ENCODE measurements at regions not wholly inside any gene's neighbourhood (a gene's known extent, or its start where the extent isn't known, plus 50 kb on each side); places are given as distances from the start of the nearest gene placed in this dataset.
A peak's percentile ranks its signal among the peaks of the same experiment; 100 is the strongest.

DNA sequence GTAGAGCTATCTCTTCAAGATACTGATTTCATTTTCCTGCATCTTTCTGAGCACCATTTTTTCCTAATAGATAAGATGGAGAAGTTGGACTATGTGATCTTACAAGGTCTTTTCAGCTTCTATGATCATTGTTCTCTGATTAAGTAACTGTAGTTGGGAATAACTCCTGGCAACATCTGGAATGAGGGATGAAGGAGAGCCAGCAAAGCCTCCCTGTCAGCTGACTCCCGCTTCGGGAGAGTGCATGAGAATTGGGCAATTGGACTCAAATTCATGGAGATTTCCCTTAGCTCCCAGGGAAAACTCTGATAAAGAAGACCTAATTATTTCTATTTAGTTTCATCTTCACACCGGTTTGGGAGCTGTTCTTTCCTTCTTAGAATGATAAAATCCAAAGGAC lies 146.1 kb downstream of the CCDC71L start:
- CTCF ChIA-PET: no interaction called here

DNA sequence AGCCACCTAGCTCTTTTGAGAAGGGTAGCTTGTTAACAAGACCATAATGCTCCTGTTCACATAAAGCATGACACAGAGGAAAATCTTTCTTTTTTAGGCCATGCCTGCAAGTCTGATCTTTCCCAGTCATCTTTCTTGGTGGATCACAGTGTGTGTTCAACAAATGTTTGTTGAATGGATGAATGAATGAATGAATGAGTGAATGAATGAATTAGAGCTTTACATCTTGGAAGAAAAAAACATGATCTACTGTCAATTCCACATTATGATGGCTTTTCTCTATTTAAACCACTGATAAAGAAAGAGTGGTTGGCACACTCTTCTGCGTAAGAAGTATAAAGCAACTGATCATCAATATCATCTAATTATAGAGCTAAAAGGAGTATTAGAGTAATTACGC lies 148.7 kb downstream of the CCDC71L start:
- ChIA-PET CTCF (no interaction called here), POLR2A (ENCODE audit: low non-redundant PET) (no interaction called here)
- TF ChIP-seq, protein P1, sequence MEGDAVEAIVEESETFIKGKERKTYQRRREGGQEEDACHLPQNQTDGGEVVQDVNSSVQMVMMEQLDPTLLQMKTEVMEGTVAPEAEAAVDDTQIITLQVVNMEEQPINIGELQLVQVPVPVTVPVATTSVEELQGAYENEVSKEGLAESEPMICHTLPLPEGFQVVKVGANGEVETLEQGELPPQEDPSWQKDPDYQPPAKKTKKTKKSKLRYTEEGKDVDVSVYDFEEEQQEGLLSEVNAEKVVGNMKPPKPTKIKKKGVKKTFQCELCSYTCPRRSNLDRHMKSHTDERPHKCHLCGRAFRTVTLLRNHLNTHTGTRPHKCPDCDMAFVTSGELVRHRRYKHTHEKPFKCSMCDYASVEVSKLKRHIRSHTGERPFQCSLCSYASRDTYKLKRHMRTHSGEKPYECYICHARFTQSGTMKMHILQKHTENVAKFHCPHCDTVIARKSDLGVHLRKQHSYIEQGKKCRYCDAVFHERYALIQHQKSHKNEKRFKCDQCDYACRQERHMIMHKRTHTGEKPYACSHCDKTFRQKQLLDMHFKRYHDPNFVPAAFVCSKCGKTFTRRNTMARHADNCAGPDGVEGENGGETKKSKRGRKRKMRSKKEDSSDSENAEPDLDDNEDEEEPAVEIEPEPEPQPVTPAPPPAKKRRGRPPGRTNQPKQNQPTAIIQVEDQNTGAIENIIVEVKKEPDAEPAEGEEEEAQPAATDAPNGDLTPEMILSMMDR (conservative IDR thresholded peaks at IDR 0.05; ENCODE audit: low read depth, low read length): no peak
- no peak for TF ChIP-seq EZH2 (IDR thresholded peaks at IDR 0.05; ENCODE audit: borderline replicate concordance, low read depth, low read length, poor library complexity, severe bottlenecking)
- DNase-seq (ENCODE audit: low spot score): no peak
- no TSS peak for BruUV-seq (replicated peaks)
- intact Hi-C loops (cut with micrococcal nuclease; ENCODE audit: unreplicated experiment): no loop called here
- H3K27ac ChIP-seq (ENCODE audit: low read depth, low read length, poor library complexity, severe bottlenecking): no peak overlapping the region
- no peaks in the 10 kb centered on the region for H3K36me3 ChIP-seq (ENCODE audit: insufficient read depth, low read length, poor library complexity, severe bottlenecking)
- H3K4me1 ChIP-seq (ENCODE audit: insufficient read depth, low read length, poor library complexity, severe bottlenecking): no peaks in the 10 kb centered on the region
- no peak overlapping the region for H3K4me3 ChIP-seq (ENCODE audit: low read depth, low read length, poor library complexity, severe bottlenecking)
- H3K27me3 ChIP-seq (replicated peaks; ENCODE audit: insufficient read depth, low read depth, low read length, poor library complexity): peaks cover 15% of the 10 kb centered on the region
- no peaks in the 10 kb centered on the region for H3K9me3 ChIP-seq (ENCODE audit: low read depth, low read length, poor library complexity, severe bottlenecking)

More for the DNA sequence above, 146.1 kb downstream of the CCDC71L start:
- H3K9me3 ChIP-seq (ENCODE audit: low read depth, low read length, poor library complexity, severe bottlenecking): no peaks in the 10 kb centered on the region
- H3K4me1 ChIP-seq (ENCODE audit: insufficient read depth, low read length, poor library complexity, severe bottlenecking): no peaks in the 10 kb centered on the region
- intact Hi-C loops (cut with micrococcal nuclease; ENCODE audit: unreplicated experiment): no loop called here
- H3K27me3 ChIP-seq (replicated peaks; ENCODE audit: insufficient read depth, low read depth, low read length, poor library complexity): peaks cover 24% of the 10 kb centered on the region
- no peak for TF ChIP-seq EZH2 (IDR thresholded peaks at IDR 0.05; ENCODE audit: borderline replicate concordance, low read depth, low read length, poor library complexity, severe bottlenecking)
- TF ChIP-seq, protein P1 (conservative IDR thresholded peaks at IDR 0.05; ENCODE audit: low read depth, low read length): no peak
- BruUV-seq (replicated peaks): no TSS peak
- H3K36me3 ChIP-seq (ENCODE audit: insufficient read depth, low read length, poor library complexity, severe bottlenecking): no peaks in the 10 kb centered on the region
- H3K4me3 ChIP-seq (ENCODE audit: low read depth, low read length, poor library complexity, severe bottlenecking): no peak overlapping the region
- POLR2A ChIA-PET (ENCODE audit: low non-redundant PET): no interaction called here
- DNase-seq (ENCODE audit: low spot score): no peak
- no peak overlapping the region for H3K27ac ChIP-seq (ENCODE audit: low read depth, low read length, poor library complexity, severe bottlenecking)

DNA sequence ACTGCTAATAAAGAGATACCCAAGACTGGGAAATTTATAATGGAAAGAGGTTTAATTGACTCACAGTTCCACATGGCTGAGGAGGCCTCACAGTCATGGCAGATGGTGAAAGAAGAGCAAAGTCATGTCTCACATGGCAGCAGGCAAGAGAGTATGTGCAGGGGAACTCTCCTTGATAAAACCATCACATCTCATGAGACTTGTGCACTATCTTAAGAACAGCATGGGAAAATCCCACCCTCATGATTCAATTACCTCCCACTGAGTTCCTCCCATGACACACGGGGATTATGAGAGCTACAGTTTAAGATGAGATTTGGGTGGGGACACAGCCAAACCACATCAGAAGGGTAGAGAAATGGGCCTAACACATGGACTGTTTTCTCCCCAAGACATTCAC lies 156.3 kb downstream of the CCDC71L start:
- CTCF ChIA-PET: no interaction called here
- H3K27me3 ChIP-seq (replicated peaks; ENCODE audit: insufficient read depth, low read depth, low read length, poor library complexity): no peaks in the 10 kb centered on the region
- intact Hi-C loops (cut with micrococcal nuclease; ENCODE audit: unreplicated experiment): no loop called here
- DNase-seq (ENCODE audit: low spot score): peak; percentile 19
- no peak overlapping the region for H3K27ac ChIP-seq (ENCODE audit: low read depth, low read length, poor library complexity, severe bottlenecking)
- no peaks in the 10 kb centered on the region for H3K4me1 ChIP-seq (ENCODE audit: insufficient read depth, low read length, poor library complexity, severe bottlenecking)
- H3K36me3 ChIP-seq (ENCODE audit: insufficient read depth, low read length, poor library complexity, severe bottlenecking): no peaks in the 10 kb centered on the region
- no TSS peak for BruUV-seq (replicated peaks)
- H3K9me3 ChIP-seq (ENCODE audit: low read depth, low read length, poor library complexity, severe bottlenecking): no peaks in the 10 kb centered on the region
- POLR2A ChIA-PET (ENCODE audit: low non-redundant PET): no interaction called here
- TF ChIP-seq, protein P1 (conservative IDR thresholded peaks at IDR 0.05; ENCODE audit: low read depth, low read length): no peak
- no peak for TF ChIP-seq EZH2 (IDR thresholded peaks at IDR 0.05; ENCODE audit: borderline replicate concordance, low read depth, low read length, poor library complexity, severe bottlenecking)
- no peak overlapping the region for H3K4me3 ChIP-seq (ENCODE audit: low read depth, low read length, poor library complexity, severe bottlenecking)

Data from A673 (cell line).